CD4-positive, alpha-beta T cell (primary cell): ENCODE measurements at regions not wholly inside any gene's neighbourhood (a gene's known extent, or its start where the extent isn't known, plus 50 kb on each side); places are given as distances from the start of the nearest gene placed in this dataset.
A peak's percentile ranks its signal among the peaks of the same experiment; 100 is the strongest.

ENCODE experiments used
- ATAC-seq: fragments of 200-7000 bp; cut with Tn5 transposase; one replicate; pipeline ENCODE4 v1.10.0; 2022; ENCODE audit warnings: mild to moderate bottlenecking; ENCODE audit not compliant: poor library complexity
- CTCF ChIA-PET: fragments of 350-600 bp; sonication (Branson Sonifier 250); formaldehyde crosslinking; loops from one replicate; lab custom pipeline; 2021; ENCODE audit warnings: antibody characterized with exemption, inconsistent platforms; lab: Charles Lee
- POLR2A ChIA-PET: fragments of 350-600 bp; sonication (Branson Sonifier 250); formaldehyde crosslinking; loops from one replicate; lab custom pipeline; 2021; ENCODE audit warnings: antibody characterized with exemption, inconsistent platforms; lab: Charles Lee
- DNase-seq, 14 experiments: peaks; one replicate each; pipeline ENCODE4 v3.0.0-alpha.2; 2013 to 2020; ENCODE audit warnings: mixed read lengths in 2 of 14
- H3K27ac ChIP-seq, 2 donors: one replicate each; pipeline versions ENCODE4 v1.5.1 to v1.7.0; 2013; ENCODE audit warnings: low read length in 2 of 2, low read depth in 1 of 2, mild to moderate bottlenecking in 1 of 2
- H3K27me3 ChIP-seq, 2 experiments: 1 replicate in 1 of 2; 2 replicates in 1 of 2; pipeline versions ENCODE4 v1.6.1 to v1.7.0; 2013; ENCODE audit warnings: low read length in 2 of 2, control low read depth in 1 of 2, mild to moderate bottlenecking in 1 of 2, moderate library complexity in 1 of 2; ENCODE audit not compliant: insufficient read depth in 2 of 2, control insufficient read depth in 1 of 2
- H3K36me3 ChIP-seq: one replicate; pipeline ENCODE4 v1.6.1; 2013; ENCODE audit warnings: low read length, control low read depth; ENCODE audit not compliant: insufficient read depth
- H3K4me1 ChIP-seq: one replicate; pipeline ENCODE4 v1.6.1; 2013; ENCODE audit warnings: low read length, control low read depth; ENCODE audit not compliant: insufficient read depth
- H3K4me3 ChIP-seq: one replicate; pipeline ENCODE4 v1.5.1; 2013; ENCODE audit warnings: mild to moderate bottlenecking, low read length, moderate library complexity
- H3K9me3 ChIP-seq, 2 experiments: 1 replicate in 1 of 2; 2 replicates in 1 of 2; pipeline versions ENCODE4 v1.6.1 to v1.7.0; 2013; ENCODE audit warnings: low read length in 2 of 2, mild to moderate bottlenecking in 2 of 2, control low read depth in 1 of 2, moderate library complexity in 1 of 2; ENCODE audit not compliant: control insufficient read depth in 1 of 2, insufficient read depth in 1 of 2
- H3K27ac Mint-ChIP-seq: one replicate; pipeline ENCODE4 v1.8.0; 2020; ENCODE audit warnings: mixed read lengths
- H3K27me3 Mint-ChIP-seq: one replicate; pipeline ENCODE4 v1.8.0; 2021; ENCODE audit warnings: mixed read lengths
- H3K36me3 Mint-ChIP-seq: one replicate; pipeline ENCODE4 v1.8.0; 2021; ENCODE audit warnings: low read depth, mixed read lengths
- H3K4me1 Mint-ChIP-seq: one replicate; pipeline ENCODE4 v1.8.0; 2021; ENCODE audit warnings: low read depth, mixed read lengths
- H3K4me3 Mint-ChIP-seq: one replicate; pipeline ENCODE4 v1.8.0; 2020; ENCODE audit warnings: mild to moderate bottlenecking, mixed read lengths
- H3K9me3 Mint-ChIP-seq: one replicate; pipeline ENCODE4 v1.8.0; 2020; ENCODE audit warnings: mixed read lengths
- intact Hi-C, 2 experiments: fragments of 100-400 bp; cut with DNase I in 1 of 2; cut with micrococcal nuclease in 1 of 2; formaldehyde crosslinking; loops; one replicate each; pipeline versions ENCODE4 v1.15.1 to v1.9.0; 2023 to 2025; cut with DNase I, micrococcal nuclease
- TF ChIP-seq, protein P1 (sequence below): fragments of 200-600 bp; IDR thresholded peaks from one replicate; pipeline ENCODE4 v1.8.0; 2022; ENCODE audit warnings: antibody characterized with exemption, mild to moderate bottlenecking

DNA sequence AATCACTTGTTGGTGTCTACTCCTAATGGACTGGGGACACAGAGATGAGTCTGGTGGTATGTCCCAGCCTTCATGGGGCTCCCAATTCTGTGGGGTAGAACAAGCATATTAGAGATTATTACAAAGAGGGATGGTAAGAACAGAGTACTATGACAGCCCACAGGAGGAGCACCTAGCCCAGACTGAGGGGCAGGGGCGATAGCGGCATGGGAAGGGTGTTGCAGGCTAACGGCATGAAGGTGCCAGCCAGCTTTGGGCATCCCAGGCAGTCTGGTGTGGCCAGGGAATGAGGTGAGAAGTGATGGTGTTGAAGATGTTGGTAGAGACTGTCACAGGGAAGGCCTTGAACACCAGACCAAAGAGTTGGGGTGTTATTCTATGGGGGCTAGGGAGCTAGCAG is 280.0 kb downstream of the RPS24 start:
- H3K27ac Mint-ChIP-seq, result no peak overlapping the region
- CTCF ChIA-PET, result no interaction called here
- no peaks in the 10 kb centered on the region for H3K9me3 Mint-ChIP-seq
- no peaks in the 10 kb centered on the region for H3K36me3 Mint-ChIP-seq
- intact Hi-C loops, result no loop called here
- no peak for ATAC-seq
- H3K27me3 Mint-ChIP-seq, result no peaks in the 10 kb centered on the region
- Histone ChIP-seq H3K4me3 (no peak overlapping the region), H3K27me3 (no peaks in the 10 kb centered on the region), H3K9me3 (no peaks in the 10 kb centered on the region), H3K4me1 (no peaks in the 10 kb centered on the region), H3K27ac (no peak overlapping the region), H3K36me3 (no peaks in the 10 kb centered on the region)
- TF ChIP-seq, protein P1, sequence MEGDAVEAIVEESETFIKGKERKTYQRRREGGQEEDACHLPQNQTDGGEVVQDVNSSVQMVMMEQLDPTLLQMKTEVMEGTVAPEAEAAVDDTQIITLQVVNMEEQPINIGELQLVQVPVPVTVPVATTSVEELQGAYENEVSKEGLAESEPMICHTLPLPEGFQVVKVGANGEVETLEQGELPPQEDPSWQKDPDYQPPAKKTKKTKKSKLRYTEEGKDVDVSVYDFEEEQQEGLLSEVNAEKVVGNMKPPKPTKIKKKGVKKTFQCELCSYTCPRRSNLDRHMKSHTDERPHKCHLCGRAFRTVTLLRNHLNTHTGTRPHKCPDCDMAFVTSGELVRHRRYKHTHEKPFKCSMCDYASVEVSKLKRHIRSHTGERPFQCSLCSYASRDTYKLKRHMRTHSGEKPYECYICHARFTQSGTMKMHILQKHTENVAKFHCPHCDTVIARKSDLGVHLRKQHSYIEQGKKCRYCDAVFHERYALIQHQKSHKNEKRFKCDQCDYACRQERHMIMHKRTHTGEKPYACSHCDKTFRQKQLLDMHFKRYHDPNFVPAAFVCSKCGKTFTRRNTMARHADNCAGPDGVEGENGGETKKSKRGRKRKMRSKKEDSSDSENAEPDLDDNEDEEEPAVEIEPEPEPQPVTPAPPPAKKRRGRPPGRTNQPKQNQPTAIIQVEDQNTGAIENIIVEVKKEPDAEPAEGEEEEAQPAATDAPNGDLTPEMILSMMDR, result no peak
- H3K4me1 Mint-ChIP-seq, result no peaks in the 10 kb centered on the region
- H3K4me3 Mint-ChIP-seq, result no peak overlapping the region
- POLR2A ChIA-PET, result no interaction called here
- peak in 1 of 14 experiments; percentile 24 for DNase-seq

DNA sequence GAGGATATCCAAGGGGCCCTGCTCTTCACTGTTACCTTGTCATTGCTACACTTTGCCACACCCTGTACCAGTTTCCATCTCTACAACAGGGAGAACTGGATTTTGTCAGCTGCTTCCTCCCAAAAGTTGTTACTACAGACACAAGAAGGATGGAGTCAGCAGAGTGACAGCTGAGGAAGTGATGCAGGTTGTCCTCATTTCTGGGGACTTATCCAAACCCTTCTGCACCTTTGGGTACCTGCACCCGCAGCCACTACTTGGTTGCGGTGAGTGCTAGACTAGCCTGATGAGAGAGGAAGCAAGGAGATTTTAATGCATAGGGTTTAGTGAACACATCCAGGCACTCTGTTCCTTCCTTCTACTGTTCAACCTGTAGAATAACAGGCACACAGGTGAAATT is 281.0 kb downstream of the RPS24 start:
- CTCF ChIA-PET, result no interaction called here
- POLR2A ChIA-PET, result no interaction called here
- DNase-seq, result no peak

DNA sequence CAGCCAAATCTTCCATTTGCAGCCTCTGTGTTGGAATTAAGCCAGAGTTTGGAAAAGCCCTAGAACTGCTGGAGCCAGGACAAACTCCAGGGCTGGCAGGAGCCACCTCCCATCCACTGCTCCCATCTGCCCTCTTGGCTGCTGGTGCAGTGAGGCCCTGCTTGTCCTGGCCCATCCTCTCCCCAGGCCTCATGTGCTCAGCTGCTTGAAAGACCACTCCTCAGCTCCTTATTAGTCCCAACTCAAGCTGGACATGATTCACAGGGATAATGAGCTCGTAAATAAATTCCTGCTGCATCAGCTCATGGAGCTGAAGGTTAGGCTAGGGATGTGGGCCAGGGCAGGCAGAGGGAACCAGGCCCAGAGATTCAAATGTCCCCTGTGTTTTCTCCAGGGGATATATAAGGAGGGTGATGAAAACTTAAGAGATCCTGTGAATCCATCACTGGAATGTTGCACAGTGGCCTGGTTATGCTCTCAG is 282.8 kb downstream of the RPS24 start:
- Histone ChIP-seq H3K36me3 (no peaks in the 10 kb centered on the region), H3K27me3 (no peaks in the 10 kb centered on the region), H3K4me1 (peaks cover 19% of the 10 kb centered on the region), H3K27ac (no peak overlapping the region), H3K9me3 (no peaks in the 10 kb centered on the region), H3K4me3 (no peak overlapping the region)
- TF ChIP-seq, protein P1, result no peak
- Mint-ChIP-seq H3K27ac (no peak overlapping the region), H3K27me3 (no peaks in the 10 kb centered on the region), H3K4me3 (no peak overlapping the region), H3K36me3 (no peaks in the 10 kb centered on the region), H3K4me1 (peaks cover 7% of the 10 kb centered on the region), H3K9me3 (no peaks in the 10 kb centered on the region)
- DNase-seq (no peak), ATAC-seq (no peak)
- POLR2A ChIA-PET, result no interaction called here
- intact Hi-C loops, result no loop called here
- CTCF ChIA-PET, result no interaction called here

More for the DNA sequence above, 281.0 kb downstream of the RPS24 start:
- peaks cover 4% of the 10 kb centered on the region for H3K4me1 ChIP-seq
- H3K27me3 Mint-ChIP-seq, result no peaks in the 10 kb centered on the region
- H3K27ac Mint-ChIP-seq, result no peak overlapping the region
- intact Hi-C loops, result no loop called here
- no peaks in the 10 kb centered on the region for H3K9me3 Mint-ChIP-seq
- H3K9me3 ChIP-seq, result no peaks in the 10 kb centered on the region
- ATAC-seq, result no peak
- H3K27ac ChIP-seq, result no peak overlapping the region
- no peak overlapping the region for H3K4me3 ChIP-seq
- no peaks in the 10 kb centered on the region for H3K4me1 Mint-ChIP-seq
- TF ChIP-seq, protein P1, result no peak
- no peaks in the 10 kb centered on the region for H3K36me3 ChIP-seq
- H3K4me3 Mint-ChIP-seq, result no peak overlapping the region
- no peaks in the 10 kb centered on the region for H3K36me3 Mint-ChIP-seq
- H3K27me3 ChIP-seq, result no peaks in the 10 kb centered on the region
